GM12878 (cell line): ENCODE measurements at regions not wholly inside any gene's neighbourhood (a gene's known extent, or its start where the extent isn't known, plus 50 kb on each side); places are given as distances from the start of the nearest gene placed in this dataset.

ENCODE experiments used
- ATAC-seq: fragments of 200-7000 bp; cut with Tn5 transposase; 3 replicates; pipeline ENCODE4 v1.9.1; 2020; ENCODE audit warnings: mild to moderate bottlenecking, moderate library complexity
- BruUV-seq: library from RNA; stranded (reverse); fragments of 400-500 nt; replicated peaks from 2 replicates; lab custom pipeline; 2021; lab: Mats Ljungman, UMichigan
- CTCF ChIA-PET: fragments of 300-600 bp; sonication (Branson Sonifier 250); formaldehyde crosslinking; extraction: SDS; loops from one replicate; lab custom pipeline; 2021; ENCODE audit warnings: inconsistent platforms; lab: Yijun Ruan, JAX
- POLR2A ChIA-PET: fragments of 350-600 bp; formaldehyde crosslinking; extraction: SDS; loops from one replicate; lab custom pipeline; 2021; ENCODE audit warnings: inconsistent platforms; lab: Charles Lee
- RAD21 ChIA-PET: fragments of 300-600 bp; sonication (Branson Sonifier 250); formaldehyde crosslinking; loops from one replicate; lab custom pipeline; 2023; ENCODE audit warnings: antibody characterized with exemption; ENCODE audit not compliant: unreplicated experiment; lab: Charles Lee
- SMC1A ChIA-PET: fragments of 300-600 bp; sonication (Branson Sonifier 250); formaldehyde crosslinking; loops from one replicate; lab custom pipeline; 2023; ENCODE audit not compliant: unreplicated experiment, uncharacterized antibody; lab: Charles Lee
- DNase-seq: peaks from one replicate; pipeline ENCODE4 v3.0.0-alpha.2; 2011; ENCODE audit warnings: low read depth, low spot score
- FAIRE-seq: peaks from 3 replicates; lab custom pipeline; 2011; peaks lifted over from hg19 to GRCh38; lab: Jason Lieb, UNC
- H2AFZ ChIP-seq: 2 replicates; pipeline ENCODE4 v1.6.0; 2011; ENCODE audit warnings: low read depth, low read length, control low read depth; ENCODE audit not compliant: control insufficient read depth
- H3K27ac ChIP-seq: 2 replicates; pipeline ENCODE4 v1.5.1; 2011; ENCODE audit warnings: control low read depth; ENCODE audit not compliant: control insufficient read depth, insufficient read depth
- H3K27me3 ChIP-seq, 2 experiments: replicated peaks in 1 of 2; 2 replicates each; pipeline versions ENCODE4 v1.6.0 to v1.6.1; 2011; ENCODE audit warnings: low read length in 1 of 2; ENCODE audit not compliant: control insufficient read depth in 2 of 2, insufficient read depth in 2 of 2
- H3K36me3 ChIP-seq, 2 experiments: 2 replicates each; pipeline ENCODE4 v1.5.1; 2011; ENCODE audit warnings: low read length in 1 of 2; ENCODE audit not compliant: control insufficient read depth in 2 of 2, insufficient read depth in 2 of 2
- H3K4me1 ChIP-seq: 2 replicates; pipeline ENCODE4 v1.6.1; 2011; ENCODE audit warnings: mild to moderate bottlenecking, low read length, moderate library complexity, mixed read lengths; ENCODE audit not compliant: control insufficient read depth, insufficient read depth
- H3K4me2 ChIP-seq: 2 replicates; pipeline ENCODE4 v1.6.0; 2011; ENCODE audit warnings: control low read depth; ENCODE audit not compliant: control insufficient read depth, insufficient read depth
- H3K4me3 ChIP-seq: fragments of 200-600 bp; sonication (generic); 2 replicates; pipeline ENCODE4 v1.5.1; 2016
- H3K79me2 ChIP-seq: 2 replicates; pipeline ENCODE4 v1.6.0; 2011; ENCODE audit warnings: low read length; ENCODE audit not compliant: control insufficient read depth, insufficient read depth
- H3K9ac ChIP-seq: 2 replicates; pipeline ENCODE4 v1.8.0; 2011; ENCODE audit warnings: low read length, control low read depth, mixed read lengths; ENCODE audit not compliant: control insufficient read depth, insufficient read depth
- H3K9me3 ChIP-seq: replicated peaks from 3 replicates; pipeline ENCODE4 v1.5.1; 2011; ENCODE audit warnings: mild to moderate bottlenecking, low read length; ENCODE audit not compliant: control insufficient read depth, insufficient read depth
- H4K20me1 ChIP-seq: 2 replicates; pipeline ENCODE4 v1.6.0; 2011; ENCODE audit not compliant: control insufficient read depth, insufficient read depth
- RELA ChIP-seq: fragments of 450-650 bp; IDR thresholded peaks from 2 replicates; pipeline ENCODE4 v1.8.0; 2014; ENCODE audit warnings: borderline replicate concordance; ENCODE audit not compliant: partially characterized antibody
- STAT3 ChIP-seq: IDR thresholded peaks from 2 replicates; pipeline ENCODE4 v1.6.1; 2011; ENCODE audit warnings: low read depth, low read length, improper control_type of control experiment
- WGBS: methylation state at CpG from one replicate; pipeline ENCODE4 v1.1.6; 2016; ENCODE audit warnings: low lambda C conversion rate; ENCODE audit not compliant: insufficient replicate concordance, insufficient coverage; ENCODE audit errors: missing lambda C conversion rate; 5-methylcytosine and 5-hydroxymethylcytosine counted together
- in situ Hi-C: fragments of 300-500 bp; cut with MboI; formaldehyde crosslinking; loops from 9 replicates; pipeline ENCODE4 v1.14.3; 2018; ENCODE audit warnings: mixed read lengths
- intact Hi-C: fragments of 100-400 bp; cut with micrococcal nuclease; formaldehyde crosslinking; loops from one replicate; pipeline ENCODE4 v1.14.2; 2022; ENCODE audit not compliant: unreplicated experiment
- TF ChIP-seq, protein P1 (sequence below): IDR thresholded peaks from 2 replicates; pipeline ENCODE4 v1.6.1; 2011; ENCODE audit warnings: borderline replicate concordance, low read depth, mild to moderate bottlenecking, moderate library complexity, low read length; ENCODE audit not compliant: insufficient read depth, poor library complexity, severe bottlenecking
- TF ChIP-seq, protein P2 (sequence below): fragments of 450-650 bp; IDR thresholded peaks from 2 replicates; pipeline ENCODE4 v1.6.1; 2017; ENCODE audit warnings: low read depth, mild to moderate bottlenecking, moderate library complexity

DNA sequence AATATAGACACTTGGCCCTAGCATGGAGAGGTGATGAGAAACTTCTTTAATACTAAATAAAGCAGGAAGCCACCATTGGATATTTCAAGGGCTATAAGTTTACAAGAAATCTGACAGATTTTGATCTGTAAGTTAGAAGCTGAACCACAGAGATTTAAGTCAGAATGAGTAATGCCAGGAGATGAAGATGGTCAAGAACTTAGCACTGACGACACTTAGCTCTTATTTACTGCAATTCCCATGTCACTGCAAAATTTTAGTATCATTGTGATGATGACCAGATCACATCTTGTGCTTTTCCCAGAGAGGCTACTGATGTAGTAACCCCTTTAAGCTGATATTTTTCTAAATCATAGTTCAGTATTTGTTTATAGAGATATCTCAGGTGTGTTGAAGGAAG is 59.4 kb upstream of the CD96 start:
- H4K20me1 ChIP-seq: no peaks in the 10 kb centered on the region
- no peaks in the 10 kb centered on the region for H3K4me1 ChIP-seq
- no peak overlapping the region for H3K4me3 ChIP-seq
- H3K4me2 ChIP-seq: no peak overlapping the region
- 16% methylated on average over 1 of the region's 1 CpG for WGBS
- intact Hi-C loops: loop anchor here (10.0 kb wide), 1 partner anchor 58 kb away; no protein-coding TSS in a partner anchor
- BruUV-seq: no TSS peak
- H3K9me3 ChIP-seq: no peaks in the 10 kb centered on the region
- H3K36me3 ChIP-seq: no peaks in the 10 kb centered on the region
- FAIRE-seq: no peak
- TF ChIP-seq RELA (no peak), STAT3 (no peak)
- TF ChIP-seq, protein P1, sequence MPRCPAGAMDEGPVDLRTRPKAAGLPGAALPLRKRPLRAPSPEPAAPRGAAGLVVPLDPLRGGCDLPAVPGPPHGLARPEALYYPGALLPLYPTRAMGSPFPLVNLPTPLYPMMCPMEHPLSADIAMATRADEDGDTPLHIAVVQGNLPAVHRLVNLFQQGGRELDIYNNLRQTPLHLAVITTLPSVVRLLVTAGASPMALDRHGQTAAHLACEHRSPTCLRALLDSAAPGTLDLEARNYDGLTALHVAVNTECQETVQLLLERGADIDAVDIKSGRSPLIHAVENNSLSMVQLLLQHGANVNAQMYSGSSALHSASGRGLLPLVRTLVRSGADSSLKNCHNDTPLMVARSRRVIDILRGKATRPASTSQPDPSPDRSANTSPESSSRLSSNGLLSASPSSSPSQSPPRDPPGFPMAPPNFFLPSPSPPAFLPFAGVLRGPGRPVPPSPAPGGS: no peak
- TF ChIP-seq, protein P2, sequence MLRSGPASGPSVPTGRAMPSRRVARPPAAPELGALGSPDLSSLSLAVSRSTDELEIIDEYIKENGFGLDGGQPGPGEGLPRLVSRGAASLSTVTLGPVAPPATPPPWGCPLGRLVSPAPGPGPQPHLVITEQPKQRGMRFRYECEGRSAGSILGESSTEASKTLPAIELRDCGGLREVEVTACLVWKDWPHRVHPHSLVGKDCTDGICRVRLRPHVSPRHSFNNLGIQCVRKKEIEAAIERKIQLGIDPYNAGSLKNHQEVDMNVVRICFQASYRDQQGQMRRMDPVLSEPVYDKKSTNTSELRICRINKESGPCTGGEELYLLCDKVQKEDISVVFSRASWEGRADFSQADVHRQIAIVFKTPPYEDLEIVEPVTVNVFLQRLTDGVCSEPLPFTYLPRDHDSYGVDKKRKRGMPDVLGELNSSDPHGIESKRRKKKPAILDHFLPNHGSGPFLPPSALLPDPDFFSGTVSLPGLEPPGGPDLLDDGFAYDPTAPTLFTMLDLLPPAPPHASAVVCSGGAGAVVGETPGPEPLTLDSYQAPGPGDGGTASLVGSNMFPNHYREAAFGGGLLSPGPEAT: no peak
- TF ChIP-seq, all 136 proteins: peak for 0
- Histone ChIP-seq H3K27me3 (no peaks in the 10 kb centered on the region), H2AFZ (no peak overlapping the region), H3K27ac (no peak overlapping the region), H3K79me2 (no peaks in the 10 kb centered on the region), H3K9ac (no peak overlapping the region)
- in situ Hi-C loops: no loop called here
- SMC1A ChIA-PET: no interaction called here
- CTCF ChIA-PET: no interaction called here
- ATAC-seq: no peak
- RAD21 ChIA-PET: no interaction called here
- POLR2A ChIA-PET: no interaction called here
- no peak for DNase-seq
